LNCAP (cell line): ENCODE measurements at regions not wholly inside any gene's neighbourhood (a gene's known extent, or its start where the extent isn't known, plus 50 kb on each side); places are given as distances from the start of the nearest gene placed in this dataset.

ENCODE experiments used
- CTCF ChIP-seq: fragments of 450-650 bp; IDR thresholded peaks from 2 replicates; pipeline ENCODE4 v1.5.1; 2017; ENCODE audit warnings: mild to moderate bottlenecking

- TF ChIP-seq CTCF = no peak
These were observed 355.9 kb downstream of the RSL24D1 start for GRCh38 chr15:54840621-54841398.

- no peak for TF ChIP-seq CTCF
These were observed 357.4 kb downstream of the RSL24D1 start for GRCh38 chr15:54839379-54839778.

GRCh38 chr15:54836052-54836795 is 360.5 kb downstream of the RSL24D1 start:
- TF ChIP-seq CTCF = no peak

GRCh38 chr15:54829821-54830220 is 366.9 kb downstream of the RSL24D1 start:
- no peak for TF ChIP-seq CTCF

GRCh38 chr15:54820811-54821210 is 375.9 kb downstream of the RSL24D1 start:
- TF ChIP-seq CTCF = no peak

- TF ChIP-seq CTCF = no peak
These were observed 376.6 kb downstream of the RSL24D1 start for GRCh38 chr15:54820098-54820497.

- TF ChIP-seq CTCF = no peak
These were observed 380.3 kb downstream of the RSL24D1 start for GRCh38 chr15:54816401-54816800.
